NB4 (cell line): ENCODE measurements at regions not wholly inside any gene's neighbourhood (a gene's known extent, or its start where the extent isn't known, plus 50 kb on each side); places are given as distances from the start of the nearest gene placed in this dataset.

ENCODE experiments used
- DNase-seq: peaks from one replicate; pipeline ENCODE4 v3.0.0; 2010; ENCODE audit warnings: low read depth
- H3K4me3 ChIP-seq: one replicate; pipeline ENCODE4 v1.5.1; 2011; ENCODE audit warnings: mild to moderate bottlenecking, low read depth, low read length, moderate library complexity
- MAX ChIP-seq: IDR thresholded peaks from 2 replicates; pipeline ENCODE4 v1.6.1; 2011; ENCODE audit warnings: low read depth, low read length
- MYC ChIP-seq: IDR thresholded peaks from 2 replicates; pipeline ENCODE4 v1.6.1; 2011; ENCODE audit warnings: low read depth, low read length
- POLR2A ChIP-seq: IDR thresholded peaks from 2 replicates; pipeline ENCODE4 v1.6.1; 2011; ENCODE audit warnings: mild to moderate bottlenecking; ENCODE audit not compliant: insufficient read length; ENCODE audit errors: extremely low read depth
- TF ChIP-seq, protein P1 (sequence below): IDR thresholded peaks from one replicate; pipeline ENCODE4 v1.5.1; 2012; ENCODE audit warnings: low read depth, low read length

DNA sequence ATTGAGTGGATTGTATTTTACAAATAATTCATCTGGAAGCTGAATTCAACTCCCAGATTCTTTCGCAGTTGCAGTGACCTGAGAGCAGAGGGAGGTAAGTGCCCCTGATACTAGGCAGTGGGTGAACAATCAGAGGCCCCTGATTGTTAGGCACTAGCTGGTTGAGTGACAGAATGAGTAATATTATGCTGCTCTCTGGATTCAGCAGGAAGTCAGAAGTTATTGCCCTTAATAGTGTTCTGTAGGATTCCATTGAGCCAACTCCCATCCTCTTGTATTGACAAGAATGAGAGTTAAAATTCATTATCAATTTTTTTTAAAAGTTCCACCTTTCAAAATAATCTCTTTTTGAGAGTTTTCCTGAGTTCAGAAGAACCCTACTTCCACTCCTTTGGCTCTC, 301.2 kb downstream of the DTWD2 start:
- no peak overlapping the region for H3K4me3 ChIP-seq
- TF ChIP-seq MYC: no peak
- no peak for TF ChIP-seq MAX
- TF ChIP-seq, protein P1, sequence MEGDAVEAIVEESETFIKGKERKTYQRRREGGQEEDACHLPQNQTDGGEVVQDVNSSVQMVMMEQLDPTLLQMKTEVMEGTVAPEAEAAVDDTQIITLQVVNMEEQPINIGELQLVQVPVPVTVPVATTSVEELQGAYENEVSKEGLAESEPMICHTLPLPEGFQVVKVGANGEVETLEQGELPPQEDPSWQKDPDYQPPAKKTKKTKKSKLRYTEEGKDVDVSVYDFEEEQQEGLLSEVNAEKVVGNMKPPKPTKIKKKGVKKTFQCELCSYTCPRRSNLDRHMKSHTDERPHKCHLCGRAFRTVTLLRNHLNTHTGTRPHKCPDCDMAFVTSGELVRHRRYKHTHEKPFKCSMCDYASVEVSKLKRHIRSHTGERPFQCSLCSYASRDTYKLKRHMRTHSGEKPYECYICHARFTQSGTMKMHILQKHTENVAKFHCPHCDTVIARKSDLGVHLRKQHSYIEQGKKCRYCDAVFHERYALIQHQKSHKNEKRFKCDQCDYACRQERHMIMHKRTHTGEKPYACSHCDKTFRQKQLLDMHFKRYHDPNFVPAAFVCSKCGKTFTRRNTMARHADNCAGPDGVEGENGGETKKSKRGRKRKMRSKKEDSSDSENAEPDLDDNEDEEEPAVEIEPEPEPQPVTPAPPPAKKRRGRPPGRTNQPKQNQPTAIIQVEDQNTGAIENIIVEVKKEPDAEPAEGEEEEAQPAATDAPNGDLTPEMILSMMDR: no peak
- TF ChIP-seq POLR2A: no peak
- DNase-seq: no peak

DNA sequence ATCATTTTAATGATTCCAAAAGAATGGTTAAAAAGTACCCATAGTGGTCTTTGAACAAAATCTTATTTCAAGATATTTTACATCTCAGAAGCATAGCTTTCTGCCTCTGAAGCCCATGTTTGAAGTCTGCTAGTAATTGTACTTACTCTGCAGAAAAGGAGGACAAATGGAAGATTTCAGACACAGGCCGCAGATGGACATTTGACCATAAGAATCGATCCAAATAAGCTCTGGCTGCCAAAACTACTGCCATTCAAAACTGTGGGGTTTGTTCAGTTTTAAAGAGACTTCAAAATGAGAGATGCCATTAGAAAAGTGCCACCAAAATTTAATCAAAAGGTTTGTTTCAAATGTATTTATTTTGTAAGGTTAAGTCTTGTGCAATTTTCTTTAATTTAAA, 306.7 kb downstream of the DTWD2 start:
- H3K4me3 ChIP-seq: no peak overlapping the region
- TF ChIP-seq MYC (no peak), POLR2A (no peak), MAX (no peak)
- TF ChIP-seq, protein P1: no peak
- no peak for DNase-seq

GRCh38 chr5:118679264-118679940, 308.9 kb downstream of the DTWD2 start:
- DNase-seq: no peak
- H3K4me3 ChIP-seq: no peak overlapping the region
- TF ChIP-seq POLR2A (no peak), MAX (no peak), MYC (no peak)
- TF ChIP-seq, protein P1: no peak

DNA sequence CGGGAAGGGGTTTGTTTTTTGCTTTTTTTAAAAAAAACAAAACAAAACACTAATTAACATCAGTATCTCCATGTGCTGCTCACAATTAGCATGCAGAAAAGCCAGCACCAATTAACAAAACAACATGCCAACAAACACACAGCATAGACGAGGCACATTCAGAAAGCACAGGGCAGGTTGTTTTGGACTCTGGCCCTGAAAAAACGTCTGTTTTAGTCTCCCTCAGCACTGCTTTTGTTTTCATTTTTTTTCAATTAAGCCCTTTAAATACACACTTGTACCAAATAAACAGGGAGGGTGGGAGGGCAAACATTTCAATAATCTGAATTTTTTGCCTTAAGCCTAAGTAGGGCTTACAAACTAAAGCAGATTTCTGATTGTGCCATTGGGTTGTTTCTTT, 309.6 kb downstream of the DTWD2 start:
- no peak for DNase-seq
- TF ChIP-seq MAX (no peak), POLR2A (no peak), MYC (no peak)
- TF ChIP-seq, protein P1: no peak
- H3K4me3 ChIP-seq: no peak overlapping the region

DNA sequence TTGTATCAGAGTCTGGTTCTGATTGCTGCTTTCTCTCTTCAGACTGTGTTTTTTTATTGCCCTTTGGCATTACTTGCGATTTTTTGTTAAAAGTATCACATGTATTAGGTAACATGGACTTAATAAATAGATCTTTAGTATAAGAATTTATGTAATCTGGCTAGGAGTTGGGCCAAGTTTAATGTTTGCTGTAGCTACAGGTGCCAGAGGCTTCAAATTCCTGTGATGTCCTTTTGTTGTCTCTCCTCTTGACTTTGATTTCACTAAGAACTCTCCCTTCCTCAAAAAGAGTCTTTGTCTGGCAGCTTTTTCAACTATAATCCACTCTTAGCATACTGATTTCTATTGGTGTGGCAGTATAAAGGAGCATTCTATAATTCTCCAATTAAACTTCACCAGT, 313.1 kb downstream of the DTWD2 start:
- no peak for TF ChIP-seq POLR2A
- TF ChIP-seq, protein P1: no peak
- TF ChIP-seq MAX: no peak
- no peak for TF ChIP-seq MYC
- no peak for DNase-seq
- no peak overlapping the region for H3K4me3 ChIP-seq
